Mesenchymal stem cell (in vitro differentiated cells and primary cell): ENCODE measurements at regions not wholly inside any gene's neighbourhood (a gene's known extent, or its start where the extent isn't known, plus 50 kb on each side); places are given as distances from the start of the nearest gene placed in this dataset.

Source experiments
- DNase-seq: peaks from one replicate; pipeline ENCODE4 v3.0.0-alpha.2; 2013
- H2AFZ ChIP-seq: one replicate; pipeline ENCODE4 v1.6.1; 2013; ENCODE audit warnings: low read depth, mild to moderate bottlenecking, control low read depth, inconsistent platforms, low read length, moderate library complexity
- H2AK5ac ChIP-seq: 2 replicates; pipeline ENCODE4 v1.6.1; 2013; ENCODE audit warnings: low read length, moderate library complexity, mild to moderate bottlenecking, inconsistent platforms; ENCODE audit not compliant: severe bottlenecking
- H2BK120ac ChIP-seq: one replicate; pipeline ENCODE4 v1.6.1; 2013; ENCODE audit warnings: low read depth, mild to moderate bottlenecking, inconsistent platforms, low read length, moderate library complexity
- H2BK12ac ChIP-seq, 2 experiments: one replicate each; pipeline ENCODE4 v1.6.1; 2013; ENCODE audit warnings: inconsistent platforms in 2 of 2, low read length in 2 of 2, mild to moderate bottlenecking in 2 of 2, moderate library complexity in 2 of 2, control low read depth in 1 of 2
- H2BK15ac ChIP-seq: one replicate; pipeline ENCODE4 v1.6.1; 2013; ENCODE audit warnings: mild to moderate bottlenecking, low read depth, inconsistent platforms; ENCODE audit not compliant: poor library complexity, severe bottlenecking
- H2BK5ac ChIP-seq: 2 replicates; pipeline ENCODE4 v1.6.1; 2013; ENCODE audit warnings: low read depth, mild to moderate bottlenecking, low read length, control low read depth, inconsistent platforms; ENCODE audit not compliant: poor library complexity, severe bottlenecking
- H3K14ac ChIP-seq, 2 experiments: one replicate each; pipeline ENCODE4 v1.6.1; 2013; ENCODE audit warnings: inconsistent platforms in 2 of 2, low read length in 2 of 2, control low read depth in 1 of 2, mild to moderate bottlenecking in 1 of 2, moderate library complexity in 1 of 2
- H3K18ac ChIP-seq, 2 experiments: one replicate each; pipeline ENCODE4 v1.6.1; 2013; ENCODE audit warnings: inconsistent platforms in 2 of 2, low read length in 2 of 2, control low read depth in 1 of 2, low read depth in 1 of 2, mild to moderate bottlenecking in 1 of 2
- H3K23ac ChIP-seq, 2 experiments: one replicate each; pipeline ENCODE4 v1.6.1; 2013; ENCODE audit warnings: inconsistent platforms in 2 of 2, low read length in 2 of 2, mild to moderate bottlenecking in 2 of 2, moderate library complexity in 2 of 2, control low read depth in 1 of 2
- H3K27ac ChIP-seq: 2 replicates; pipeline ENCODE4 v1.5.1; 2013; ENCODE audit warnings: mild to moderate bottlenecking, moderate library complexity, low read length, control low read depth, inconsistent platforms; ENCODE audit not compliant: poor library complexity, severe bottlenecking
- H3K27me3 ChIP-seq, 2 experiments: 2 replicates each; pipeline versions ENCODE4 v1.6.1 to v1.7.0; 2013; ENCODE audit warnings: low read length in 2 of 2, mild to moderate bottlenecking in 2 of 2, moderate library complexity in 2 of 2, control low read depth in 1 of 2, inconsistent platforms in 1 of 2; ENCODE audit not compliant: control insufficient read depth in 1 of 2, insufficient read depth in 1 of 2
- H3K36me3 ChIP-seq, 2 experiments: 2 replicates each; pipeline versions ENCODE4 v1.6.1 to v1.7.0; 2013; ENCODE audit warnings: low read length in 2 of 2, control low read depth in 1 of 2, inconsistent platforms in 1 of 2, low read depth in 1 of 2, mild to moderate bottlenecking in 1 of 2; ENCODE audit not compliant: insufficient read depth in 2 of 2, control insufficient read depth in 1 of 2
- H3K4ac ChIP-seq, 2 experiments: one replicate each; pipeline ENCODE4 v1.6.1; 2013; ENCODE audit warnings: inconsistent platforms in 2 of 2, low read length in 2 of 2, mild to moderate bottlenecking in 2 of 2, moderate library complexity in 2 of 2, control low read depth in 1 of 2, low read depth in 1 of 2
- H3K4me1 ChIP-seq: 2 replicates; pipeline ENCODE4 v1.6.1; 2013; ENCODE audit warnings: low read depth, low read length, control low read depth; ENCODE audit not compliant: control insufficient read depth, insufficient read depth
- H3K4me2 ChIP-seq: 2 replicates; pipeline ENCODE4 v1.6.1; 2013; ENCODE audit warnings: low read length, mild to moderate bottlenecking, inconsistent platforms; ENCODE audit not compliant: poor library complexity, severe bottlenecking
- H3K4me3 ChIP-seq, 2 experiments: 2 replicates each; pipeline versions ENCODE4 v1.5.1 to v1.7.0; 2013; ENCODE audit warnings: low read length in 2 of 2, mild to moderate bottlenecking in 2 of 2, control low read depth in 1 of 2, low read depth in 1 of 2; ENCODE audit not compliant: insufficient read depth in 1 of 2
- H3K79me1 ChIP-seq: replicated peaks from 2 replicates; pipeline ENCODE4 v1.6.1; 2013; ENCODE audit warnings: mild to moderate bottlenecking, control low read depth, low read length, inconsistent platforms; ENCODE audit not compliant: poor library complexity, severe bottlenecking
- H3K9ac ChIP-seq: 2 replicates; pipeline ENCODE4 v1.7.0; 2013; ENCODE audit warnings: mild to moderate bottlenecking, low read length, moderate library complexity
- H3K9me3 ChIP-seq: 2 replicates; pipeline ENCODE4 v1.7.0; 2013; ENCODE audit warnings: mild to moderate bottlenecking, low read length; ENCODE audit not compliant: control insufficient read depth
- H4K8ac ChIP-seq: one replicate; pipeline ENCODE4 v1.6.1; 2013; ENCODE audit warnings: inconsistent platforms, mild to moderate bottlenecking, low read length, moderate library complexity
- H4K91ac ChIP-seq: one replicate; pipeline ENCODE4 v1.6.1; 2013; ENCODE audit warnings: mild to moderate bottlenecking, low read length, inconsistent platforms
- WGBS: methylation state at CpG from one replicate; pipeline ENCODE4 v1.1.7; 2013; ENCODE audit warnings: mixed read lengths; 5-methylcytosine and 5-hydroxymethylcytosine counted together

- no peak overlapping the region for H3K27ac ChIP-seq
- no peak overlapping the region for H2AFZ ChIP-seq
- no peaks in the 10 kb centered on the region for H3K36me3 ChIP-seq
- H3K79me1 ChIP-seq = no peaks in the 10 kb centered on the region
- H3K18ac ChIP-seq = no peak overlapping the region
- H3K4ac ChIP-seq = no peak overlapping the region
- H3K9ac ChIP-seq = no peak overlapping the region
- H2BK120ac ChIP-seq = no peak overlapping the region
- H2BK12ac ChIP-seq = no peak overlapping the region
- no peak for DNase-seq
- H3K4me2 ChIP-seq = no peak overlapping the region
- H4K8ac ChIP-seq = no peak overlapping the region
- H2BK5ac ChIP-seq = no peak overlapping the region
- peaks cover 22% of the 10 kb centered on the region for H3K9me3 ChIP-seq
- H4K91ac ChIP-seq = no peak overlapping the region
- peaks cover 0 to 12% of the 10 kb centered on the region in 2 experiments for H3K27me3 ChIP-seq
- no peaks in the 10 kb centered on the region for H3K4me1 ChIP-seq
- no peak overlapping the region for H2AK5ac ChIP-seq
- no peak overlapping the region for H3K14ac ChIP-seq
- no peak overlapping the region for H2BK15ac ChIP-seq
- no peak overlapping the region for H3K23ac ChIP-seq
- H3K4me3 ChIP-seq = no peak overlapping the region
- 60% methylated on average over 2 of the region's 4 CpGs for WGBS
Observed at GRCh38 chr14:49438256-49438770, 147.9 kb downstream of the RPS29 start.

DNA sequence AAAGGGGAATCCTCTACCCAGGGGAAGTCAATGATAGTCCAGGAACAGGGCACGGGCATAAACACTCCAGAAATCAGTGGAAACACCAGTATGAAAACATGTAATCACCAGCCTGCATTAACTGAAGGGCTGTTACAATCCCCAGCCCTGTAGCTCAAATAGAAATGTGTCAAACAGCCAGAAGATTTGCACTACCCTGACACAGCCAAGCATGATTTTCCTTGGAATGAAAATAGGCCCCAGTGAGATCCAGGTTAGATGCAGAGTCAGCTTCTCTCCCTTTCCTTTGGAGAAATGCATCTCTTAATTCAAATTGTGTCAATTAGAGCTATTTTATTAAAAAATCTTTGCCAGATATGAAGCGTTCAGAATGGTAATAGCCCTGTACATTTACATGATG, 158.1 kb downstream of the RPS29 start:
- Histone ChIP-seq H3K4ac (no peak overlapping the region), H3K9me3 (peaks cover 23% of the 10 kb centered on the region), H2BK120ac (no peak overlapping the region), H3K14ac (no peak overlapping the region), H3K4me1 (no peaks in the 10 kb centered on the region), H2AK5ac (no peak overlapping the region), H4K8ac (no peak overlapping the region), H3K36me3 (no peaks in the 10 kb centered on the region), H3K27ac (no peak overlapping the region), H3K79me1 (no peaks in the 10 kb centered on the region), H3K27me3 (peaks cover 0 to 3% of the 10 kb centered on the region in 2 experiments), H2BK5ac (no peak overlapping the region), H3K4me2 (no peak overlapping the region), H2BK15ac (no peak overlapping the region), H2BK12ac (no peak overlapping the region), H2AFZ (no peak overlapping the region), H3K23ac (no peak overlapping the region), H3K9ac (no peak overlapping the region), H4K91ac (no peak overlapping the region), H3K18ac (no peak overlapping the region), H3K4me3 (no peak overlapping the region)
- DNase-seq = no peak
- 66% methylated on average over 2 of the region's 2 CpGs for WGBS

DNA sequence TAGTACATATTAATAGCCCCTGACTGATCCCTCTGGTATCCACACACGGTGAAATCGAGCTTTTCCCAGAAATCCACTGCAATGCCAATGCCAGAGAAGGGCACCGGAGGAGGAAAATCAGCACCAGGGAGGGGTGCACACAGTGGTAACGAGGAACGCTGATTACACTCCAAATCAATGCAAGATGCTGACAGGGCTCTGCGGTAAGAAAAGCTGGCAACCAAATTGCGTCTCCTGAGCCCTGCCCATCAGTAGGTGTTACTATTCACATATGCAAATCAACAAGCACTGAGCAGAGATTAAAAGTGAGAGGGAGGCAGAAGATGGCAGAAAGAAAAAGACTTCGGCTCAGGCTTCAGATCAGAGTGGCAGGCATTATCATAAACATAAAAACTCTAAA, 159.1 kb downstream of the RPS29 start:
- Histone ChIP-seq H2AFZ (no peak overlapping the region), H4K8ac (no peak overlapping the region), H3K4ac (no peak overlapping the region), H3K4me1 (no peaks in the 10 kb centered on the region), H3K9me3 (peaks cover 14% of the 10 kb centered on the region), H2BK120ac (no peak overlapping the region), H3K4me3 (no peak overlapping the region), H3K27me3 (peaks cover 0 to 3% of the 10 kb centered on the region in 2 experiments), H2BK12ac (no peak overlapping the region), H3K36me3 (no peaks in the 10 kb centered on the region), H3K9ac (no peak overlapping the region), H3K14ac (no peak overlapping the region), H4K91ac (no peak overlapping the region), H3K4me2 (no peak overlapping the region), H2BK5ac (no peak overlapping the region), H3K23ac (no peak overlapping the region), H3K27ac (no peak overlapping the region), H3K18ac (no peak overlapping the region), H3K79me1 (no peaks in the 10 kb centered on the region), H2AK5ac (no peak overlapping the region), H2BK15ac (no peak overlapping the region)
- no peak for DNase-seq
- 52% methylated on average over 5 of the region's 8 CpGs for WGBS

DNA sequence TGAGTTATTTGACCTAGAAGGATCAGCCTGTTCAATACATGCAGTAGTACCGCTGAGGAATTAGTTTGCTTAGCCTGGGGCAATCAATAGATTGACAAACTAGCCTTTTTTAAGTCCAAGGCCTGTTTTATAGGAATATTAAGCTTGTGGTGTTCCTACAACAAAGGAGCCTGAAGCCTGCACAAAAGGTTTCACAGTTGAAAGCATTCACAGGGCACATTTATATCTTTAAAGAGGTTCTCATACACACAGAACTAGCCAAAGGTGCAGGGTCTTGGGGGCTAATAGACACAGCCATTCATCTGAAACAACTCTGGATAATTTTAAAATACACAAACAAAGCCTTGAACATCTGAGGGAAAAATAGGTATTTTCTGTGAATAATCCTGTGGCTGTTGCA, 160.3 kb downstream of the RPS29 start:
- no peak for DNase-seq
- H2AK5ac ChIP-seq = no peak overlapping the region
- H3K4ac ChIP-seq = no peak overlapping the region
- H3K4me2 ChIP-seq = no peak overlapping the region
- H3K79me1 ChIP-seq = no peaks in the 10 kb centered on the region
- no peak overlapping the region for H2BK120ac ChIP-seq
- no peak overlapping the region for H2BK12ac ChIP-seq
- H4K8ac ChIP-seq = no peak overlapping the region
- no peak overlapping the region for H4K91ac ChIP-seq
- WGBS = 87% methylated on average over 1 of the region's 1 CpG
- no peak overlapping the region for H3K4me3 ChIP-seq
- no peaks in the 10 kb centered on the region for H3K36me3 ChIP-seq
- H2BK5ac ChIP-seq = no peak overlapping the region
- H3K14ac ChIP-seq = no peak overlapping the region
- no peak overlapping the region for H2AFZ ChIP-seq
- H3K18ac ChIP-seq = no peak overlapping the region
- no peak overlapping the region for H3K9ac ChIP-seq
- no peak overlapping the region for H2BK15ac ChIP-seq
- H3K27me3 ChIP-seq = peaks cover 0 to 3% of the 10 kb centered on the region in 2 experiments
- H3K27ac ChIP-seq = no peak overlapping the region
- H3K9me3 ChIP-seq = peaks cover 3% of the 10 kb centered on the region
- no peak overlapping the region for H3K23ac ChIP-seq
- H3K4me1 ChIP-seq = no peaks in the 10 kb centered on the region
